Stimulated activated CD8-positive, alpha-beta memory T cell treated with anti-CD3 and anti-CD28 coated beads, Interleukin-7, amount 100 ng/mL, for 1 hour (primary cell): ENCODE measurements at regions not wholly inside any gene's neighbourhood (a gene's known extent, or its start where the extent isn't known, plus 50 kb on each side); places are given as distances from the start of the nearest gene placed in this dataset.

Experiments used
- DNase-seq, 2 donors: peaks; one replicate each; pipeline ENCODE4 v3.0.0-alpha.2; 2020; ENCODE audit warnings: low read depth in 2 of 2

DNA sequence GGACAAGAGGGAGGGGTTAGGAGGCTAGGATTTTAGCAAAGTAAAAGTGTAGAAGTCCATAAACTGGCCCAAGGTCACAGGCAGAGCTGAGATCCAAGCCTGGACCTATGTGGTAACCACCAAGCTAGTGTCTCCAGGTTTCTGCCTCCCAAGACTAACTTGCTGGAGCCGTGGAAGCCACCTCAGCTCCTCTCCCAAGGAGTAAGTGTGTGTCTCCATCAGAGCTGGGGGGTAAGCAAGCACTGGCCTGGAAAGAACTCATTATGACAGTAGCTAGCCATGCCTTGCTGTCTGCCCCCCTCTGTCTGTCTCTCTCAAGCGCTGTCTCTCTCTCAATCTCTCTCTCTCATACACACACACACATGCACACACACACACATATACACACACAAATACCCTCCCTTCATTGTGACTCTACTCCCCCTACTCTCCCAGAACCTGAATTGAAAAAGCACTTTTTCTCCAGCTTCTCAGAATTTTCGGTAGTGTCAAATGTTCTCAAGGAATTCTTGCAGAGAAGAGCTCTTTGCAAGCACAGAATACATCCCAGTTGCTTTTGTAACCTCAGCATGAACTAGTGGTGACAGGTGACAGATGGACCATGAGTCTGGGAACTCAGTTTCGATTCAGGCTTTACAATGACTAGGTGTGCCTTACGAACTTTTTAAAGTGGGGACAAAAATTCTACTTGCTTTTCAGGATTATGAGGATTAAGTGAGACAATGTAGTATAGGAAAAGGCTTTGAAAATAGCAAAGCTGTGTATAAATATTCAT lies 238.0 kb upstream of the FGGY start:
- no peak for DNase-seq

DNA sequence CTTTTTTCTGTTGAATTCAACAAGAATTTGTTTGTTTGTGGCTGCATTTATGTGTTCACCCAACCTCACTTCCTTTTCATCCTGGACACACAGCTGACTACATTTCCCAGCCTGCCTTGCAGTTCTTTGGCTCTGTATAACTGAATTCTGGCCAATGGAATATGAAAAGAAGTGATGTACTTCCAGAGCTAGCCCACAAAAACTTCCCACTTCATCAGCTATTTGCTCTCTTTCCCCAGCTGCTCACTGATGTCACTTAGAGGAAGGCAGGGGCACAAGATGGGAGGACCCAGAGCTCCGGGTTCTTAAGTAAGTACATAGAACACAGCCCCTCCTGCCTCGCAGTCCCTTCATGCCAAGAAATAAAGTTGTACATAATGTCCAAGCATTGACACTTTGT lies 235.0 kb upstream of the FGGY start:
- no peak for DNase-seq

- no peak for DNase-seq
Measured at GRCh38 chr1:59062743-59063142, 234.2 kb upstream of the FGGY start.

DNA sequence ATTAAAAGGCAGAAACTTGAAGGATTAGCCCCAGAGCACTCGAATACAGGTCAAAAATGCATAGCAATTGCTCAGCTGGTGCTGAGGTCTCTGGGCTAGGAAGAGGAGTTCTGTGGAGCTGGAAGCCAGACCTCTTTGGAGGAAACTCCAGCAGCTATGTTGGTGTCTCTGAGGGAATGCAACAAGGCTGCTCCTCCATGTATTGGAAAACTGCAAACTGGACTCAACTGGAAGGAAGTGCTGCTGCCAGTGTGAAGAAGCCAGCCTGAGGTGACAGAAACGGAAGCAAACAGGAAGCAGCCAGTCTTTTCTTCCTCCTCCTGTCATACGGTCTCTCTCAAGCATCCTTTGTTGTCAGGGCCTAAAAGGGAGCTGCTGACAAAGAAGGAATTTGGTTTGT lies 233.4 kb upstream of the FGGY start:
- no peak for DNase-seq

GRCh38 chr1:59064592-59064991 lies 232.3 kb upstream of the FGGY start:
- no peak for DNase-seq

DNA sequence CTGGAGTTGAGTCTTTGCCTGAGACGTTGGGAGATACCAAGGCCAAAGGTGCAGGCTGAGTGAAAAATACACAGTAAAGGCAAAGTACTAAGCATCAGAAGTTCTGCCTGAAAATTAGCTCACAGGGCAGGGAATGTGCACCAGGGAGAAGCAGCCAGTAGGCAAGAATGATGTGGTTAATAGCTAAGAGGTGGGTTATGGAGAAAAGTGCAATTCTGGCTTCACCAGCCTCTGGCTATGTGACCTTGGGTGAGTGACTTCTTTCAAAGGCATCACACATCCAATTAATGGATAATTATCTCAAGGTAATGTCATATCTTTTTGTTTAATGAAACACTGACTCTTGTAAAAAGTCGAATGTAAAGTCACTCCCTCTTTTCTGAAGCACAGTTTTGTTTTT lies 230.7 kb upstream of the FGGY start:
- no peak for DNase-seq

DNA sequence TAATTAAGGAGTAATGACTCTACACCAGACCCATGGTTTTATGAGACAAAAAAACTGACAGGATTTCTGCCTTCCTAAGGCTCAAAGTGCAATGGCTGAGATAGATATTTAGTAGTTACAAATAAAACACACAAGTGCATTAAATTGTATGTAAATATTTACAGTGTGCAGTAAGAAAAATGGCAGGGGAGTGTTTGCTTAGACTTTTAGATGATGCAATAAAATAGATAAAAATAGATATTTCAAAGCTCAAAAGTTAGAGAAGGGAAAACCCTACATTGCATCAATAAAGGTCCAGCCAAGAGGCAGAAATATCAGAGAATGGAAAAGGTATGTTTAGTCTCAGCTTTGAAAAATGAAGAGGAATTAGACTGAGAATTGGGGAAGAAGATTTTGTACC lies 226.3 kb upstream of the FGGY start:
- DNase-seq, result no peak

GRCh38 chr1:59071289-59071688 lies 225.6 kb upstream of the FGGY start:
- DNase-seq, result no peak

DNA sequence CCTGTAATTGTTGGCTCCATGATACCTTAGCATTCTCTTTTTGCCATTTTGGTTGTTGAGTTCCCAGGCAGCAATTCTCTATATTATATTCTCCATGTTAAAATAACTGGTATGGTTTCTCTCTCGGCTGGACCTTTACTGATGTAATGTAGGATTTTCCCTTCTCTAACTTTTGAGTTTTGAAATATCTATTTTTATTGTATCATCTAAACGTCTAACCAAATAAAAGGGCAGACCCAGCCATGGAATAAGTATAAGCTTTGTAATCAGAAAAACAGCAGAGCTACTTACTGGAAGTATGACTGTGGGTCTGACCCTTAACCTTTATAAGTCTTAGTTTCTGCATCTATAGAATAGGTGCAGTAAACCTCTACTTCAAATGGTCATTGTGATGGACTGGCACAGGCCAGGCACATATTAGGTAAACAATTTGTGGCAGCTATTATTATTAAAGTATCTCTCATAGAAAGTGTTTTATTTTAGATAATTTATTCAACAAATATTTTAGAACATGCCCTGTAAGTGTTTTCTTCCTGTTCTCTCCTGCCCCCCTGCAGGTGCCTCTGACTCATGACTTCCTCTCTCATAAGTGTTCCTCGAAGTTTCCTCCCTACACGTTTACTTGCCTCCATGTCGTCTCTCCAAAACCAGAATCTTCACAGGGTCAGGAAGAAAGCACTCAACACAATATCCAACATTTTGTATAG lies 224.9 kb upstream of the FGGY start:
- DNase-seq, result no peak

DNA sequence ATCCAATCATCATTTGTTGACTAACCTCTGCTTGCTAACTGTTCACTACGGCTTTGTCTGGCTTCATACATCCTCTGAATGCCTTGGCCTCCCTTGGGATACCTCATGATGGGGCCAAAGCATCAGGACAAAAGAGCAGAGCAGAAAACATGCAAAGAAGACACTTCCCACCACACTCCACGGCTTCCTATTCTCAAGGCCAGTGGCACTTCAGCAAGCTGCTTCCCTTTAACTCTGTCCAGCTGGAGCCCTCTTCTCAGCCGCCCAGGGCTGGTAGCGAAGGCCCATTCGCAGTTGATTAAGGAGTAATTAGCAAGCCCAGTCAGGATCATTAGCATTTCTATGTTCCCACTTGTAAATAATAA lies 224.3 kb upstream of the FGGY start:
- no peak for DNase-seq

DNA sequence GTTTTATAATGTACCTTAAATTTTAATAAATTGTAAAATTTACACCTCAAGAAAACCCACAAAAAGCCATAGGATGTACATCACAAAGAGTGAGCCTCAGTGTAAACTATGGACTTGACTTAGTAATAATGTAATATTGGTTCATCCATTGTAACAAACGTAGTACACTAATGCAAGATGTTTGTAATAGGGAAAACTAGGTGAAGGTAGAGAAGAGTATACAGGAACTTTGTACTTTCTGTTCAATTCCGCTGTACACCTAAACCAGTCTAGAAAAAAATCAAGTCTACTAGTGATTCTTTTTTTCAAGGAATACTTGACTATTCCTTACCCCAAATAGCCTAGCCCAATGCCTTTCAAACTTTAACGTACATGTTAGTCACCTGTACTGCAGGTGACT lies 222.3 kb upstream of the FGGY start:
- no peak for DNase-seq

GRCh38 chr1:59075021-59075420 lies 221.9 kb upstream of the FGGY start:
- no peak for DNase-seq

DNA sequence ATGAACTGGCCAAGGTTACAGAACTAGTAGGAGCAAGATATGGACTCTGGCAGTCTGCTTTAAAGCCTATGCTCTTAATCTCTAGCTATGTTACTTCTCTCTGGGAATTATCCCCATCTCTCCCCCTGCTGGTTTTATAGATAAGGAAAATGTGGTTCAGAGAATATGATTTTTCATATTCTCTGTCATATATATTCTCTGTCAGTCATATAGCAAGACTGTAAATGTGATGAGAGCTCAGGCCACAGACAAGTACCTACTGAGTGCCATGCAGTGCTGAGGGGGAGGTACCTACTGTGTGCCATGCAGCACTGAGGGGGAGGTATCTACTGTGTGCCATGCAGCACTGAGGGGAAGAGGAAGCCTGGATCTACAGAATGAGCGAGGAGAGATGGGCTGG lies 220.3 kb upstream of the FGGY start:
- DNase-seq, result no peak

- no peak for DNase-seq
Measured at GRCh38 chr1:59077466-59078069, 219.3 kb upstream of the FGGY start.

- DNase-seq, result no peak
Measured at GRCh38 chr1:59078070-59078800, 218.7 kb upstream of the FGGY start.

DNA sequence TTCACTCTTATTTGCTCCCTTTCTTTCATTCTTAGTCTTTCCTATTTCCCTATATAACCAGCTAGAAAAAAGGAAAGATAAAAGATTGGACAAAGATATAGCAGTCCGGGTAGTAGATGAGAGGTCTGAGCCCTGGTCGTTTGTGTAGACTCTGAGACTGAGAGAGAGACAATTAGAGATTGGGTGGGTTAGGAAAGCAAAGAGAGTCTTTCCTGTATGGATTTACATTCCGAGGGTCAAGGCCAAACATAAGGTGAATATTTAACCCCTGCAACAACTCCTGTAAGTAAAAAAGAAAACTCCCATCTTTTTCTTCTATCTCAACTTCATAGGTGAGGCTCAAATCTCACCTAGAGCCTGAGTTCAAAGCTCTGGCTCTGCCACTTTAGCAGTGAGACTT lies 218.0 kb upstream of the FGGY start:
- DNase-seq, result no peak

DNA sequence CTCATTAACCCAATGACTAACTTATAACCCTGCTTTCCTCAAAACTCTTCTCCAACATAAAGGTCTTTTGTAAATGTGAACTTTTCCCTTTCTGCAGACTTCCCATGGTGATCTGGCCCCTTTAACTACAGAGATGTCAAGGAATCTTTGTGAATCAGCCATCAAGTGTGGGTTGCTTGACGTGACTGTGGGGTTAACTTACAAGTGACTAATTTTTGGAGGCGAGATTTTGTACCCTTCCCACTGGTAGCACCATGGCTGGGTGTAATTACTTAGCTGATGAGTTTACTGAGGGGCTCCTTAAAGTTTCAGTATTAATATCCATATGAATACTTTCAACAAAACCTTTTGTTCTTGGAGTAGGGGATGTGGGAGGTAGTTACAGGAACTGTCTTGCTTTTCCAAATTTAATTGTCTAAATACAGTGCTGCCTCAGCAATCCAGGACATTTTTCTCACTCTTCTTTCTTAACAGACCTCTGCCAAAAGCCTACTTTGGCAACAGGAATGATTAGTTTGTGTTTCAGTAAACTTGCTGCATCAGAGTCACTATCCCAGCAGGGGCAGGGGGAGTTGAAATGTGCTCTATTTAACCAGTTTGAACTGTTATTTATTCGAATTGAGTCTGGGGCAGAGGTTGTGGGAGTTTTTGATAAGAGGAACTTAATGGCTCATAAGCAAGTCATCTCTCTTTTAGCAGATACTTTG lies 217.3 kb upstream of the FGGY start:
- no peak for DNase-seq

- no peak for DNase-seq
Measured at GRCh38 chr1:59081181-59081580, 215.7 kb upstream of the FGGY start.

DNA sequence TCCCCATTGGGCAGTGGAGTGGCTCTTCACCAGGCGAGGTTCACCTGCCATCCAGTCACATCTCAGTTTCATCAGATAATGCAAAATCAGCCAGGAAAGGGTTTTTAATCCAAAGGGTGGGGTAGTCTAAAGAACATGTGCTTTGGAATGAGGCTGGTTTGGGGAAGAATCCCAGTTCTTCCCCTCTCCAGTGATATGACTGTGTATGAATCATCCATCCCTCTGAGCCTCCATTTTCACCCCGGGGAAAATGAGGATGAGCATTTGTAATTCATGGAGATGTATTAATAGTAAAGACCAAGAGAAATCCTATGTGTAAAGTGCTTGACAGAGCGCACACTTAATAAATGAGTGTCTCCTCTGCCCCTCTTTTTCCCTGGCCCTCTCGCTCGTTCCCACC lies 215.1 kb upstream of the FGGY start:
- no peak for DNase-seq

GRCh38 chr1:59083946-59084865 lies 212.7 kb upstream of the FGGY start:
- no peak for DNase-seq

- DNase-seq, result no peak
Measured at GRCh38 chr1:59085101-59085500, 211.8 kb upstream of the FGGY start.
